Endothelial cell of umbilical vein (primary cell): ENCODE measurements at regions not wholly inside any gene's neighbourhood (a gene's known extent, or its start where the extent isn't known, plus 50 kb on each side); places are given as distances from the start of the nearest gene placed in this dataset.

ENCODE experiments used
- BruUV-seq: library from RNA; stranded (reverse); fragments of 400-500 nt; replicated peaks from 2 replicates; lab custom pipeline; 2021; lab: Mats Ljungman, UMichigan
- CTCF ChIA-PET: fragments of 300-600, 350-600 bp; sonication (Branson Sonifier 250); formaldehyde crosslinking; loops from one replicate; lab custom pipeline; 2021; ENCODE audit warnings: antibody characterized with exemption, inconsistent platforms; lab: Charles Lee
- POLR2A ChIA-PET: fragments of 300-600, 350-600 bp; sonication (Branson Sonifier 250); formaldehyde crosslinking; loops from one replicate; lab custom pipeline; 2021; ENCODE audit warnings: antibody characterized with exemption, inconsistent platforms; lab: Charles Lee
- DNase-seq: peaks from one replicate; pipeline ENCODE4 v3.0.0-alpha.2; 2011; ENCODE audit warnings: low read depth, low spot score
- FAIRE-seq: peaks from 2 replicates; lab custom pipeline; 2011; peaks lifted over from hg19 to GRCh38; lab: Jason Lieb, UNC
- H2AFZ ChIP-seq: 2 replicates; pipeline ENCODE4 v1.6.0; 2012; ENCODE audit warnings: low read depth, low read length, control low read depth, inconsistent platforms
- H3K27ac ChIP-seq: 2 replicates; pipeline ENCODE4 v1.5.1; 2011; ENCODE audit warnings: low read depth, mild to moderate bottlenecking, control low read depth, low read length, moderate library complexity; ENCODE audit not compliant: insufficient read depth
- H3K27me3 ChIP-seq, 2 experiments: 2 replicates each; pipeline versions ENCODE4 v1.6.0 to v1.6.1; 2011; ENCODE audit warnings: low read length in 2 of 2, mixed read lengths in 1 of 2; ENCODE audit not compliant: control insufficient read depth in 2 of 2, insufficient read depth in 2 of 2
- H3K36me3 ChIP-seq, 2 experiments: 2 replicates in 1 of 2; 3 replicates in 1 of 2; pipeline ENCODE4 v1.5.1; 2011; ENCODE audit warnings: low read length in 2 of 2, mild to moderate bottlenecking in 1 of 2, moderate library complexity in 1 of 2; ENCODE audit not compliant: control insufficient read depth in 2 of 2, insufficient read depth in 2 of 2; ENCODE audit errors: extremely low read depth in 1 of 2
- H3K4me1 ChIP-seq: 3 replicates; pipeline ENCODE4 v1.5.1; 2011; ENCODE audit warnings: mild to moderate bottlenecking, low read length; ENCODE audit not compliant: control insufficient read depth, insufficient read depth; ENCODE audit errors: extremely low read depth
- H3K4me2 ChIP-seq: 2 replicates; pipeline ENCODE4 v1.6.1; 2011; ENCODE audit warnings: low read length, control low read depth, mixed read lengths; ENCODE audit not compliant: insufficient read depth
- H3K4me3 ChIP-seq, 3 experiments: fragments of 200-600 bp in 1 of 3; sonication (generic), shearing (Covaris generic) in 1 of 3; replicated peaks in 1 of 3; 2 replicates each; pipeline ENCODE4 v1.5.1; 2011 to 2016; ENCODE audit warnings: control low read depth in 3 of 3, low read length in 3 of 3, mild to moderate bottlenecking in 2 of 3, inconsistent platforms in 1 of 3, low read depth in 1 of 3, moderate library complexity in 1 of 3; ENCODE audit not compliant: insufficient read depth in 1 of 3
- H3K79me2 ChIP-seq: 2 replicates; pipeline ENCODE4 v1.6.0; 2012; ENCODE audit warnings: low read length, inconsistent platforms; ENCODE audit not compliant: control insufficient read depth, insufficient read depth
- H3K9ac ChIP-seq: replicated peaks from 2 replicates; pipeline ENCODE3; 2011; ENCODE audit warnings: low read length, control low read depth; ENCODE audit not compliant: insufficient read depth; ENCODE audit errors: extremely low read depth
- H3K9me1 ChIP-seq: replicated peaks from 3 replicates; pipeline ENCODE4 v1.6.0; 2011; ENCODE audit warnings: mild to moderate bottlenecking, low read length; ENCODE audit not compliant: control insufficient read depth, insufficient read depth; ENCODE audit errors: extremely low read depth
- H3K9me3 ChIP-seq: replicated peaks from 2 replicates; pipeline ENCODE4 v1.5.1; 2012; ENCODE audit warnings: low read length, inconsistent platforms; ENCODE audit not compliant: control insufficient read depth, insufficient read depth
- H4K20me1 ChIP-seq: replicated peaks from 2 replicates; pipeline ENCODE3; 2011; ENCODE audit warnings: mild to moderate bottlenecking, low read length; ENCODE audit not compliant: control insufficient read depth, insufficient read depth; ENCODE audit errors: extremely low read depth
- EZH2 ChIP-seq: IDR thresholded peaks from 2 replicates; pipeline ENCODE4 v1.6.1; 2012; ENCODE audit warnings: borderline replicate concordance, low read depth, mild to moderate bottlenecking, moderate library complexity, low read length, inconsistent platforms; ENCODE audit not compliant: severe bottlenecking
- FOS ChIP-seq: IDR thresholded peaks from 2 replicates; pipeline ENCODE4 v1.6.1; 2011; ENCODE audit warnings: mild to moderate bottlenecking, low read length, moderate library complexity, borderline replicate concordance; ENCODE audit not compliant: insufficient read depth
- GATA2 ChIP-seq: IDR thresholded peaks from 2 replicates; pipeline ENCODE4 v1.7.0; 2011; ENCODE audit warnings: low read depth, mild to moderate bottlenecking, moderate library complexity, mixed read lengths, low read length; ENCODE audit not compliant: insufficient read length, insufficient read depth
- JUN ChIP-seq: IDR thresholded peaks from 2 replicates; pipeline ENCODE4 v1.6.1; 2011; ENCODE audit warnings: borderline replicate concordance, low read depth; ENCODE audit not compliant: insufficient read length, insufficient read depth
- MYC ChIP-seq: IDR thresholded peaks from one replicate; pipeline ENCODE4 v1.6.1; 2011; ENCODE audit warnings: mild to moderate bottlenecking, low read depth, low read length
- POLR2A ChIP-seq: IDR thresholded peaks from 2 replicates; pipeline ENCODE4 v1.6.1; 2012; ENCODE audit warnings: low read depth, mild to moderate bottlenecking, control low read depth, low read length
- POLR2AphosphoS5 ChIP-seq: IDR thresholded peaks from 2 replicates; pipeline ENCODE4 v1.6.1; 2012; ENCODE audit warnings: low read depth, mild to moderate bottlenecking, control low read depth, low read length, moderate library complexity; ENCODE audit not compliant: insufficient read depth
- dilution Hi-C: fragments of 300-500 bp; cut with MboI; formaldehyde crosslinking; loops from one replicate; pipeline ENCODE4 v1.15.0; 2019; ENCODE audit warnings: low sequenced_read_pairs; ENCODE audit not compliant: extremely low pct_ligation_motif_present
- intact Hi-C: fragments of 100-400 bp; cut with micrococcal nuclease; formaldehyde crosslinking; loops from one replicate; pipeline ENCODE4 v1.10.0; 2022
- TF ChIP-seq, protein P1 (sequence below), 2 donors: IDR thresholded peaks; 1 replicate in 1 of 2; 2 replicates in 1 of 2; pipeline ENCODE4 v1.5.1; 2011; ENCODE audit warnings: low read length in 2 of 2, mild to moderate bottlenecking in 2 of 2, moderate library complexity in 2 of 2, control low read depth in 1 of 2, inconsistent platforms in 1 of 2, low read depth in 1 of 2; ENCODE audit not compliant: insufficient read depth in 1 of 2; ENCODE audit errors: extremely low read depth in 1 of 2
- TF ChIP-seq, protein P2 (sequence below): IDR thresholded peaks from 2 replicates; pipeline ENCODE4 v1.6.1; 2011; ENCODE audit not compliant: insufficient read depth, insufficient read length

DNA sequence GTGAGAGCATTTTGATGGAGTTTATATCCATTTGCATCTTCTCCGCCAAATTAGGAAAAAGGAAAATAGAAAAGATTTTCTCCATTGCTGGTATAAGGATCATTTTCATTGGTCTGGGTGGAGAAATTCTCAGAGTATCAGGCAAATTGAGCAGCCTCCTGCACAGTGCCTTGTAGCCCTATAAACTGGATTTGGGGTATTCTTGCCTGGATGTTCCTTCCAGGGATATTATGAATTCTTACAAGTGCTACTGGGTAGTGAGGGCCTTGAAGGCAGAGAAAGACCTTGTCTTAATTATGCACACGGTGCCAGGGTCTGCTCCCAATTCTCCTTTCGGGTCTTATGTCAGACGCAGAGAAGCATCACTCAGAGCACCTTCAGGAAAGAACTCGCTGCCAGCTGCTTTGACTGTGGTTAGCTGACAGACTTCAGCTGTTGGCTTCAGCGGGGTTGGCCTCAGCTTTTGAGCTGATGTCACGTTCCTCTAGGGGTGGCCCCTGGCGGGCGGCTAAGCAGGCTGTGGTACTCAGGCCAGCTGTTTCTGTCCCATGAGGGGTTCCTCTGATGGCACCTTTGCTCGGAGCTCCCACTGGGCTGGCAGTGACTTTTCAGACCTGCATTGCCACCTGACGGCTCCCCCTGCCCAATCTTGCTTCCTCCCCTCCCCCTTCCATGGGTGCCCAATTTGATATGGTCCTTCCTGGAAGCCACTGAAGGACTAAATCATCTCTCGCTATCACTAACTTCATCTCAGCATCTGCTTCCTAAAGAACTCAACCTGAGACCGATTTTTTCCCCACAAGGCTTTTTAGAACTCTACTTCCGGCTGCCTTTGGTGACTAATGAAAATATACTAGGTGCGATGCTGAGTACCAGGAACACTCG is 519.5 kb downstream of the BCOR start:
- Histone ChIP-seq H3K27ac (no peak overlapping the region), H3K79me2 (no peaks in the 10 kb centered on the region), H3K9me1 (no peaks in the 10 kb centered on the region), H3K4me3 (no peak overlapping the region), H3K36me3 (no peaks in the 10 kb centered on the region), H3K27me3 (peaks cover 0 to 4% of the 10 kb centered on the region in 2 experiments), H3K4me2 (no peak overlapping the region), H3K9ac (no peak overlapping the region), H3K9me3 (no peaks in the 10 kb centered on the region), H4K20me1 (no peaks in the 10 kb centered on the region), H3K4me1 (no peaks in the 10 kb centered on the region), H2AFZ (no peak overlapping the region)
- TF ChIP-seq EZH2 (no peak), MYC (no peak), FOS (no peak), POLR2A (no peak), GATA2 (no peak), JUN (no peak), POLR2AphosphoS5 (no peak)
- TF ChIP-seq, protein P1, sequence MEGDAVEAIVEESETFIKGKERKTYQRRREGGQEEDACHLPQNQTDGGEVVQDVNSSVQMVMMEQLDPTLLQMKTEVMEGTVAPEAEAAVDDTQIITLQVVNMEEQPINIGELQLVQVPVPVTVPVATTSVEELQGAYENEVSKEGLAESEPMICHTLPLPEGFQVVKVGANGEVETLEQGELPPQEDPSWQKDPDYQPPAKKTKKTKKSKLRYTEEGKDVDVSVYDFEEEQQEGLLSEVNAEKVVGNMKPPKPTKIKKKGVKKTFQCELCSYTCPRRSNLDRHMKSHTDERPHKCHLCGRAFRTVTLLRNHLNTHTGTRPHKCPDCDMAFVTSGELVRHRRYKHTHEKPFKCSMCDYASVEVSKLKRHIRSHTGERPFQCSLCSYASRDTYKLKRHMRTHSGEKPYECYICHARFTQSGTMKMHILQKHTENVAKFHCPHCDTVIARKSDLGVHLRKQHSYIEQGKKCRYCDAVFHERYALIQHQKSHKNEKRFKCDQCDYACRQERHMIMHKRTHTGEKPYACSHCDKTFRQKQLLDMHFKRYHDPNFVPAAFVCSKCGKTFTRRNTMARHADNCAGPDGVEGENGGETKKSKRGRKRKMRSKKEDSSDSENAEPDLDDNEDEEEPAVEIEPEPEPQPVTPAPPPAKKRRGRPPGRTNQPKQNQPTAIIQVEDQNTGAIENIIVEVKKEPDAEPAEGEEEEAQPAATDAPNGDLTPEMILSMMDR (IDR thresholded peaks at IDR 0.05; ENCODE audit: extremely low read depth in 1 of 2, insufficient read depth in 1 of 2, low read depth in 1 of 2, low read length in 2 of 2) = no peak
- TF ChIP-seq, protein P2, sequence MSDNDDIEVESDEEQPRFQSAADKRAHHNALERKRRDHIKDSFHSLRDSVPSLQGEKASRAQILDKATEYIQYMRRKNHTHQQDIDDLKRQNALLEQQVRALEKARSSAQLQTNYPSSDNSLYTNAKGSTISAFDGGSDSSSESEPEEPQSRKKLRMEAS = no peak
- intact Hi-C loops (no loop called here), dilution Hi-C loops (no loop called here)
- FAIRE-seq = no peak
- ChIA-PET POLR2A (no interaction called here), CTCF (no interaction called here)
- DNase-seq = no peak
- no TSS peak for BruUV-seq
